Brain pericyte (primary cell): ENCODE measurements at regions not wholly inside any gene's neighbourhood (a gene's known extent, or its start where the extent isn't known, plus 50 kb on each side); places are given as distances from the start of the nearest gene placed in this dataset.
"Not testable (repeated sequence)": the region's sequence is repeated elsewhere in the genome, so short reads cannot be mapped to it uniquely, and the experiment has no call there.

Source experiments
- DNase-seq: peaks from one replicate; pipeline ENCODE4 v3.0.0-alpha.2; 2012; ENCODE audit warnings: low read depth, low spot score

- DNase-seq, result no peak
These were observed 299.3 kb downstream of the BRD1 start for GRCh38 chr22:49528420-49528720.

- no peak for DNase-seq
These were observed 299.9 kb downstream of the BRD1 start for GRCh38 chr22:49527611-49528419.

GRCh38 chr22:49525801-49526535 lies 301.7 kb downstream of the BRD1 start:
- DNase-seq, result no peak

GRCh38 chr22:49525360-49525759 lies 302.3 kb downstream of the BRD1 start:
- no peak for DNase-seq

- no peak for DNase-seq
These were observed 303.3 kb downstream of the BRD1 start for GRCh38 chr22:49524362-49524761.

GRCh38 chr22:49523374-49524008 lies 304.2 kb downstream of the BRD1 start:
- no peak for DNase-seq

GRCh38 chr22:49522582-49523373 lies 304.9 kb downstream of the BRD1 start:
- DNase-seq, result no peak

GRCh38 chr22:49521787-49522224 lies 305.9 kb downstream of the BRD1 start:
- no peak for DNase-seq

GRCh38 chr22:49519117-49519737 lies 308.4 kb downstream of the BRD1 start:
- DNase-seq, result no peak

GRCh38 chr22:49518436-49518970 lies 309.2 kb downstream of the BRD1 start:
- no peak for DNase-seq

GRCh38 chr22:49517667-49518185 lies 309.9 kb downstream of the BRD1 start:
- no peak for DNase-seq

GRCh38 chr22:49517211-49517610 lies 310.5 kb downstream of the BRD1 start:
- no peak for DNase-seq

GRCh38 chr22:49515475-49515874 lies 312.2 kb downstream of the BRD1 start:
- no peak for DNase-seq

GRCh38 chr22:49514641-49515040 lies 313.0 kb downstream of the BRD1 start:
- DNase-seq, result no peak

GRCh38 chr22:49514211-49514610 lies 313.5 kb downstream of the BRD1 start:
- DNase-seq, result no peak

- no peak for DNase-seq
These were observed 314.3 kb downstream of the BRD1 start for GRCh38 chr22:49513358-49513851.

- DNase-seq, result no peak
These were observed 315.0 kb downstream of the BRD1 start for GRCh38 chr22:49512487-49513165.

GRCh38 chr22:49511393-49512189 lies 316.1 kb downstream of the BRD1 start:
- not testable (repeated sequence) for DNase-seq

- no peak for DNase-seq
These were observed 317.0 kb downstream of the BRD1 start for GRCh38 chr22:49510718-49511117.
